Spinal cord (tissue), 9 donors: ENCODE measurements at regions not wholly inside any gene's neighbourhood (a gene's known extent, or its start where the extent isn't known, plus 50 kb on each side); places are given as distances from the start of the nearest gene placed in this dataset.

Experiments
- DNase-seq, 6 donors: peaks; one replicate each; pipeline versions ENCODE4 v3.0.0 to v3.0.0-alpha.2; 2013 to 2015; ENCODE audit warnings: low spot score in 6 of 6, low read depth in 4 of 6
- H3K27ac ChIP-seq: one replicate; pipeline ENCODE4 v1.5.1; 2013; ENCODE audit warnings: low read depth, low read length, control low read depth
- H3K27me3 ChIP-seq: one replicate; pipeline ENCODE4 v1.6.1; 2013; ENCODE audit warnings: low read length; ENCODE audit not compliant: control insufficient read depth, insufficient read depth
- H3K36me3 ChIP-seq: one replicate; pipeline ENCODE4 v1.6.1; 2013; ENCODE audit warnings: low read length; ENCODE audit not compliant: control insufficient read depth, insufficient read depth
- H3K4me1 ChIP-seq: one replicate; pipeline ENCODE4 v1.6.1; 2013; ENCODE audit warnings: low read length; ENCODE audit not compliant: control insufficient read depth, insufficient read depth
- H3K4me3 ChIP-seq: one replicate; pipeline ENCODE4 v1.5.1; 2013; ENCODE audit warnings: low read depth, low read length, control low read depth
- H3K9me3 ChIP-seq: one replicate; pipeline ENCODE4 v1.6.1; 2013; ENCODE audit warnings: low read length; ENCODE audit not compliant: control insufficient read depth, insufficient read depth
- WGBS: methylation state at CpG from one replicate; pipeline ENCODE4 v1.1.5; 2013; ENCODE audit warnings: missing lambda C conversion rate; ENCODE audit not compliant: insufficient coverage; 5-methylcytosine and 5-hydroxymethylcytosine counted together
- donor health status: healthy.

DNA sequence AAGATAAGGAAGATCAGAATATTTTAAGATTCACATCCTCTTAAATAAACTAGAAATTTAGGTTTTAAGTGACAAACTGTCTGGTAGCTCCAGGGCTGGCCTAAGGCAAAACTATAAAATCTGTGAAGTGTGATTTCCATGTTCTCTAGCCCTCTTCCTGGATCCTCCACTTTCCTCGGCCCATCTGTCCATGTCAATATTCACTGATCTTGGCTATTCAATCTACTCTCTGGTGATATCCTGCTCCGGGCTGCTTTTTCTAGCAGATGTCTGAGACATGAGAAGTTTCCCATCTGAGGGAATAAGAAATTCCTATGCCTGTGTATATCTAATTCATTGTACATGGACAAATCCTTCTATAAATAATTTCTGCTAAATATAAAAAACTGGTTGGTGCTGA lies 500.4 kb downstream of the GALC start:
- no peaks in the 10 kb centered on the region for H3K9me3 ChIP-seq
- no peaks in the 10 kb centered on the region for H3K4me1 ChIP-seq
- H3K4me3 ChIP-seq = no peak overlapping the region
- no peaks in the 10 kb centered on the region for H3K27me3 ChIP-seq
- no peak overlapping the region for H3K27ac ChIP-seq
- no peaks in the 10 kb centered on the region for H3K36me3 ChIP-seq
- WGBS = no CpG with 5 or more reads among the region's 2 CpGs
- peak in 1 of 6 donors; percentile 51 for DNase-seq

DNA sequence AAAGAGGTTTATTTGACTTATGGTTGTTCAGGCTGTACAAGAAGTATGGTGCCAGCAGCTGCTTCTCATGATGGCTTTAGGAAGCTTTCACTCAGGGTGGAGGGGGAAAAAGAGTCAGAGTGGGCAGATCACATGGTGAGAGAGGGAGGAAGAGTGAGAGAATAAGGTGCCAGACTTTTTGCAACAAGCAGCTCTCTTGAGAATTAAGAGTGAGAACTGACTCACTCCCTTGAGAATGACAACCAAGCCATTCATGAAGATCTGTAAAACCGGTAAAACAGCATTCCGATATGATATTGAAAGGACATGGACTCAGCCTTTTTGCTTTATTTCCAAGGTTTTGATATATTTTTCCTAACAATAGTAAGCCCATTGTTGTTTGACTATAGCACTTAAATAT lies 501.2 kb downstream of the GALC start:
- H3K27ac ChIP-seq = no peak overlapping the region
- DNase-seq = no peak
- H3K36me3 ChIP-seq = no peaks in the 10 kb centered on the region
- H3K27me3 ChIP-seq = no peaks in the 10 kb centered on the region
- no peaks in the 10 kb centered on the region for H3K4me1 ChIP-seq
- H3K9me3 ChIP-seq = no peaks in the 10 kb centered on the region
- no peak overlapping the region for H3K4me3 ChIP-seq
- no CpG with 5 or more reads among the region's 2 CpGs for WGBS

DNA sequence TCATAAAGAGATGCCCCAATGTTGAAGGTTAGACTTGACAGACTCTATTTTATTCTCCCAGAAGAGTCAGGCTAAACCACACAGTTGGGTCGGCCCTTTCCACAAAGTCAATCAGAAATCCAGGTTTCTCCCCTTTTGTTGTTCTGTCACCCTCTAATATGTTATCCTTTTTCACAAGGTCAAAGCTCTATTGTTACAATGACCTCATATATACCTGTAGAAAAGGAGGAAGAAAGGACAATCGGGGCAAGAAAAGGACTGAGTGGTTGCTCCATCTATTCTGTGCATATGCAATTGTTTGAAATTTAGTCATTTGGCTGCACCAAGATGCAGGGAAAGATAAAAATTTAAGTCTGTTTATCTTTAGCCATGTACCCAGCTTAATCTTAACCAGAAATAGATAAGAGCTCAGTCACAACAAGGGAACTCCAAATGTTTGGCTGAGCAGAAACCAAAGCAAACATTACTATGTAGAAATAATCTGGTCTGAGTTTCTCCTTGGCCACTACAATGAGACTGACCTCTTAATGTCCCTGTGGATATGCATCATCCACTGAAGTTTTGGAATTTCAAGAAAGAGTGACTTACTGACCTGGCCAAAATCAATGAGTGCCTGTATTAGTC lies 503.7 kb downstream of the GALC start:
- no peaks in the 10 kb centered on the region for H3K27me3 ChIP-seq
- no peak overlapping the region for H3K4me3 ChIP-seq
- no peaks in the 10 kb centered on the region for H3K9me3 ChIP-seq
- H3K4me1 ChIP-seq = no peaks in the 10 kb centered on the region
- WGBS = no CpG with 5 or more reads among the region's 2 CpGs
- no peak for DNase-seq
- H3K36me3 ChIP-seq = no peaks in the 10 kb centered on the region
- H3K27ac ChIP-seq = no peak overlapping the region

DNA sequence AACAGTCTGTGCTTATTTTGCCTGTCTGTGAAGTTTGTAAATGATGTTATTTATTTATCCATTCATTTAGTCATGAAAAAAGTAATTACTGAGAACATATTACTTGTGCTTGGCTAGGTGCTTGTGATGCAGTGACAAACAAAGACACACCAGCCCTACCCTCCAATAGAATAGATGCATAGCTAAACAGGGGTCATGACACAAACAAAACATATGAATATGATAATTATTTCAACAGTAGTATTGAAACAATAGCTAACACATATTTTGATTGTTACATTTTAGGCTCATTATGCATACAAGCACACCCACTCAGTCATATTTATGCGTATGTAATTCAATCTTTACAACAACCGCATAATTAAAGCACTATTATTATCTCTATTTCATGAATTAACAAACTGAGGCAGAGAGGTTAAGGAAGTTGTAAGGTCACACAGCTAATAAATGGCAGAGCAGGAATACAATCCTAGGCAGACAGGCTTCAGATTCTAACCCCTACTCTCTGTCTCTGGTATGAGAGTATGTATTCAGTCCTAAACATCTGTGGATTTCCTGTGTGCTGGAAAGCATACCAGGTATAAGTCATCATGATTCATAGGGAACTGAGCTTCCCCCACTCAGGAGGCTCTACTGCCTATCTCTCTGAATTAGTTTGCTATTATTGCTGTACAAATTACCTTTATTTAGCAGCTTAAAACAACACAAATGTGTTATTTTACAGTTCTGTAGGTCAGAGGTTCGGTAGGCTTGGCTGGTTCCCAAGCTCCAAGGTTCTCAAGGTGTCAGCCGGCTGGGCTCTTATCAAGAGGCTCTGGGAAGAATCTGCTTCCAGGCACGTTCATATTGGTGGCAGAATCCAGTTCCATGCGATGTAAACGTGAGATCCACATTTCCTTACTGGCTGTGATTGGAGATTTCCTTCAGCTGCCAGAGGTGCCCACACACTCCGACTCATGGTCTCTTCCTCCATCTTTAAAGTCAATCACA lies 509.4 kb downstream of the GALC start:
- WGBS = 91% methylated on average over 6 of the region's 8 CpGs
- Histone ChIP-seq H3K27me3 (no peaks in the 10 kb centered on the region), H3K4me3 (no peak overlapping the region), H3K27ac (no peak overlapping the region), H3K36me3 (no peaks in the 10 kb centered on the region), H3K9me3 (no peaks in the 10 kb centered on the region), H3K4me1 (no peaks in the 10 kb centered on the region)
- DNase-seq = no peak

DNA sequence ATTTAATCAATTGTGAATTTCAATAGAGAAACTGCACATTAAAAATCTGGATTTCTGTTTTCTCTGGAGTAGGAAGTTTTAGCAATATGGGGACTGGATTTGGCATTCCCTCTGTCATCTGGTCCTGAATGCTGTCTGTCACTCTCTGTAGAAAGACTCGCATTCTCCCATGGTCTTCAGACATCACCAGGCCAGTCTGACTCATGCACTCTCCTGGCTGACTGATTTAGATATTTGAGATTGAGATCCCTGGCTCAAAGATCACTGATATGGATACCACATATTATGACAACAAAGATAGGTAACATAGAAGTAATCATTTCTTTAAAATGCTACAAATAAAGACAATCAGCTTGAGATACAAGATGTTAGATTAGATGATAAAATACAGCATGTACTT lies 524.5 kb downstream of the GALC start:
- Histone ChIP-seq H3K4me3 (no peak overlapping the region), H3K27ac (no peak overlapping the region), H3K9me3 (no peaks in the 10 kb centered on the region), H3K27me3 (no peaks in the 10 kb centered on the region), H3K36me3 (no peaks in the 10 kb centered on the region), H3K4me1 (no peaks in the 10 kb centered on the region)
- DNase-seq = no peak
- no CpG with 5 or more reads among the region's 1 CpG for WGBS

DNA sequence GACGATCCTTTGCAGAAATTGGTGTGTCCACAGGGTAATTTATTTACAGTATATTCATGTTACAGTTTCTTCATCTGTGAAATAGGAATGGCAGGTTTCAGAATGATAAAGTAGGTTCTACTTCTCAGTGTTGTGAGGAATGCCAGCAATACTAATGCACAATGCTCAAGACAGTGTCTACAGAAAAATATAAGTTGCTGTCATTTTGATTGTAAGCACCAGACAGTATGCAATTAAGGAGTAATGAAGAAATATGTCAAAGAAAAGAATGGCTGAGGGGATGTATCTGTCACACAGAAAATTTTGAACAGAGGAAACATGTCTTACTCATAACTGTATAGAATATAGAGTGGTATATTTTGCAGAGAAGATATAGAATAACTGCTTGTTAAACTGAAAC lies 525.4 kb downstream of the GALC start:
- H3K4me3 ChIP-seq = no peak overlapping the region
- no peaks in the 10 kb centered on the region for H3K4me1 ChIP-seq
- H3K36me3 ChIP-seq = no peaks in the 10 kb centered on the region
- no CpG with 5 or more reads among the region's 1 CpG for WGBS
- H3K27ac ChIP-seq = no peak overlapping the region
- H3K9me3 ChIP-seq = no peaks in the 10 kb centered on the region
- DNase-seq = no peak
- no peaks in the 10 kb centered on the region for H3K27me3 ChIP-seq

DNA sequence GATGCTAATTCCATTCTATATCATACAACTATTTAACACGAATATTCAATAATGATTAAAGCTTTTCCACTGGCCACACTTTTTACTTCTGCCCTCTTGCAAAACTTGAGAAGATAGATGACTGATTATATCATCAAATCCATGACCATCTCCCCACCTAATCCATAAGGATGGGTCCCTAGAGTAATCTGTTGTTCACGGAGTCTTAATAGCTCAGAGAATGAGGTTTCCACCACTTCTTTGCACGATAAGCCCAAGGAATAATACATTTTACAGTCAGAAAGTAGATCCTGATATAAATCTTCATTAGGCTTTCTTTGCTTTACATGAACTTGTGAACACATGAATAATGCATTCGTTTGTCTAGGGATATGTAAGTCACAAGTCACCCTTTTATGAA lies 527.2 kb downstream of the GALC start:
- Histone ChIP-seq H3K4me1 (no peaks in the 10 kb centered on the region), H3K27ac (no peak overlapping the region), H3K4me3 (no peak overlapping the region), H3K27me3 (no peaks in the 10 kb centered on the region), H3K9me3 (no peaks in the 10 kb centered on the region), H3K36me3 (no peaks in the 10 kb centered on the region)
- WGBS = no CpG with 5 or more reads among the region's 4 CpGs
- no peak for DNase-seq

DNA sequence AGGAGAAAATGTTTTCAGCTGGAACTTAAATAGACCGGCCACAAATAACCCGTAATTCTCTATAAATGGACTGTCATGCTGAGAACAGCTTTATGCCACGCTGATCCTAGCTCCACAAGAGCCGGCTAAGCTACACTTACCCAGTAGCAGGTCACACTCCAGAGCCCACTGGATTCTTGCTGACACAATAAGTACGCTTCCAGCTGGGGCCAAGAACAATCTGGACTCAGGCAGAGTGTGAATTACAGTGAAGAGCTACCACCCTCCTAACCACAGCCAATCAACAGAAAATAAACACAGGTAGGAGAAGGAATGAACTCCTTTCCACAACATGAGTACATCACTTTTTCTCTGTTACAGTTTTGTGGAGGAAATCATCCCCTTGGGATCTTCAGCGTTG lies 531.3 kb downstream of the GALC start:
- Histone ChIP-seq H3K4me1 (no peaks in the 10 kb centered on the region), H3K27me3 (no peaks in the 10 kb centered on the region), H3K9me3 (no peaks in the 10 kb centered on the region), H3K36me3 (no peaks in the 10 kb centered on the region), H3K27ac (no peak overlapping the region), H3K4me3 (no peak overlapping the region)
- no CpG with 5 or more reads among the region's 6 CpGs for WGBS
- peak in 2 of 6 donors; percentile 24 to 84 for DNase-seq

DNA sequence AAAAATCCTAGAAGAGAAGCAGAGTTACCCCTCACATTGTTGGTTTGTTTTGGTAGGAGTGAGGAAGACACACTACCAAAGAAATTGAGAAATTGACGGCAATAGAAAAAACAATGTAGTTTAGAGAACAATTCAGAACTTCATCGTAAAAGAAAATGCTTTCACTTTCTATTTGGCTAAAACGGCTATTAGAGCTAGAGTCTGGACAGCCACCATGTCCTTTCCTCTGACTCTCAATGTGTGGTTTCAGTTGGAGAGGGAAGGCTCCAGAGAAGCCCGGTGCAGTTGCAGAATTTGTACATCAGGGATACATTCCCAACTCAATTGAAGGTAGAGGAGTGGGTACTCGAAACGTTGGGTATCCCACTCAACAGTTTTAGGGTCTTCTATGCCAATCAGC lies 535.3 kb downstream of the GALC start:
- Histone ChIP-seq H3K9me3 (no peaks in the 10 kb centered on the region), H3K4me1 (no peaks in the 10 kb centered on the region), H3K4me3 (no peak overlapping the region), H3K27me3 (no peaks in the 10 kb centered on the region), H3K36me3 (no peaks in the 10 kb centered on the region), H3K27ac (no peak overlapping the region)
- WGBS = 100% methylated on average over 2 of the region's 6 CpGs
- no peak for DNase-seq

DNA sequence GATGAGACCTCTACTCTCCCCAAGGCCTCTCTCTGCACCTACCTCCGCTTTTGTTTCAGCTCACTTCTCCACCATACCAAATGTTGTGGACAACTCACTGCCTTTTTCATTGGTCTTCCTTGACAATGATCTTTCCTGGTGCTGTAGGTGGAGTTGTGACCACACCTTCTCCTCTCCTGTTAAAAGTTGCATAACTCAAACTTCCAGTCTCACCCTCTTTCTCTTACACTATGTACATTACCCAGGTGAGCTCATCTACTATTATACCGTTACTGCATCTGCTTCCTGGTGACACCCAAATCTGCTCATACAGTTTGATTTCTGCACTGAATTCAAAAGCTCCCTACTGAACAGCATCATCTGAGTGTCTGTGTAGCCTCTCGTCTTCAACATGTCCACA lies 542.8 kb downstream of the GALC start:
- H3K27me3 ChIP-seq = no peaks in the 10 kb centered on the region
- H3K9me3 ChIP-seq = no peaks in the 10 kb centered on the region
- no peak for DNase-seq
- no peaks in the 10 kb centered on the region for H3K4me1 ChIP-seq
- no peak overlapping the region for H3K27ac ChIP-seq
- 97% methylated on average over 2 of the region's 3 CpGs for WGBS
- no peaks in the 10 kb centered on the region for H3K36me3 ChIP-seq
- H3K4me3 ChIP-seq = no peak overlapping the region
